ENCODE measurements at regions not wholly inside any gene's neighbourhood (a gene's known extent, or its start where the extent isn't known, plus 50 kb on each side); places are given as distances from the start of the nearest gene placed in this dataset.

- no peaks in the 10 kb centered on the region for H3K9me3 ChIP-seq (replicated peaks; ENCODE audit: insufficient read depth, low read length)
- no peak overlapping the region for H3K4me2 ChIP-seq (ENCODE audit: low read depth, low read length)
- no peaks in the 10 kb centered on the region for H3F3A ChIP-seq (ENCODE audit: insufficient read depth, low read length)
- H3K4me1 ChIP-seq (ENCODE audit: low read length): no peaks in the 10 kb centered on the region
- H2AFZ ChIP-seq (ENCODE audit: low read length): no peak overlapping the region
- H3K27ac ChIP-seq (ENCODE audit: low read length): no peak overlapping the region
- H3K27me3 ChIP-seq (replicated peaks; ENCODE audit: insufficient read depth, low read length): no peaks in the 10 kb centered on the region
- no peaks in the 10 kb centered on the region for H3K9me2 ChIP-seq (replicated peaks; ENCODE audit: insufficient read depth, low read length)
- H3K9ac ChIP-seq (ENCODE audit: low read length): no peak overlapping the region
- H3K79me2 ChIP-seq (ENCODE audit: low read length): no peaks in the 10 kb centered on the region
- no peak for DNase-seq
- H3K36me3 ChIP-seq (replicated peaks; ENCODE audit: insufficient read depth, low read length): no peaks in the 10 kb centered on the region
- H4K20me1 ChIP-seq (ENCODE audit: insufficient read depth, low read length): no peaks in the 10 kb centered on the region
- no peak for TF ChIP-seq EZH2phosphoT487 (IDR thresholded peaks at IDR 0.05; ENCODE audit: low read length)
- no peak for TF ChIP-seq CTCF (IDR thresholded peaks at IDR 0.05; ENCODE audit: low read length)
- no peak for TF ChIP-seq EZH2 (optimal IDR thresholded peaks at IDR 0.05; ENCODE audit: low read depth, low read length)
- H3K4me3 ChIP-seq (ENCODE audit: low read length): no peak overlapping the region
Observed at GRCh38 chr5:6307304-6307703, 71.0 kb downstream of the MED10 start.

- Histone ChIP-seq H3K9ac (ENCODE audit: low read length) (no peak overlapping the region), H3K4me1 (ENCODE audit: low read length) (no peaks in the 10 kb centered on the region), H3K27me3 (replicated peaks; ENCODE audit: insufficient read depth, low read length) (no peaks in the 10 kb centered on the region), H3K9me3 (replicated peaks; ENCODE audit: insufficient read depth, low read length) (no peaks in the 10 kb centered on the region), H3K36me3 (replicated peaks; ENCODE audit: insufficient read depth, low read length) (no peaks in the 10 kb centered on the region), H3K9me2 (replicated peaks; ENCODE audit: insufficient read depth, low read length) (no peaks in the 10 kb centered on the region), H3K4me2 (ENCODE audit: low read depth, low read length) (no peak overlapping the region), H2AFZ (ENCODE audit: low read length) (no peak overlapping the region), H3F3A (ENCODE audit: insufficient read depth, low read length) (no peaks in the 10 kb centered on the region), H3K4me3 (ENCODE audit: low read length) (no peak overlapping the region), H3K27ac (ENCODE audit: low read length) (no peak overlapping the region), H3K79me2 (ENCODE audit: low read length) (no peaks in the 10 kb centered on the region), H4K20me1 (ENCODE audit: insufficient read depth, low read length) (no peaks in the 10 kb centered on the region)
- TF ChIP-seq CTCF (IDR thresholded peaks at IDR 0.05; ENCODE audit: low read length) (no peak), EZH2phosphoT487 (IDR thresholded peaks at IDR 0.05; ENCODE audit: low read length) (no peak), EZH2 (optimal IDR thresholded peaks at IDR 0.05; ENCODE audit: low read depth, low read length) (no peak)
- no peak for DNase-seq
Observed at GRCh38 chr5:6305853-6306252, 72.5 kb downstream of the MED10 start.

- no peak overlapping the region for H2AFZ ChIP-seq (ENCODE audit: low read length)
- no peak for TF ChIP-seq CTCF (IDR thresholded peaks at IDR 0.05; ENCODE audit: low read length)
- TF ChIP-seq EZH2 (optimal IDR thresholded peaks at IDR 0.05; ENCODE audit: low read depth, low read length): no peak
- no peak for TF ChIP-seq EZH2phosphoT487 (IDR thresholded peaks at IDR 0.05; ENCODE audit: low read length)
- H3K9me2 ChIP-seq (replicated peaks; ENCODE audit: insufficient read depth, low read length): no peaks in the 10 kb centered on the region
- no peak overlapping the region for H3K4me3 ChIP-seq (ENCODE audit: low read length)
- peak; percentile 33 for DNase-seq
- H3K27me3 ChIP-seq (replicated peaks; ENCODE audit: insufficient read depth, low read length): no peaks in the 10 kb centered on the region
- H3K79me2 ChIP-seq (ENCODE audit: low read length): no peaks in the 10 kb centered on the region
- no peaks in the 10 kb centered on the region for H3F3A ChIP-seq (ENCODE audit: insufficient read depth, low read length)
- no peak overlapping the region for H3K4me2 ChIP-seq (ENCODE audit: low read depth, low read length)
- no peaks in the 10 kb centered on the region for H3K9me3 ChIP-seq (replicated peaks; ENCODE audit: insufficient read depth, low read length)
- no peaks in the 10 kb centered on the region for H3K36me3 ChIP-seq (replicated peaks; ENCODE audit: insufficient read depth, low read length)
- no peaks in the 10 kb centered on the region for H4K20me1 ChIP-seq (ENCODE audit: insufficient read depth, low read length)
- no peak overlapping the region for H3K27ac ChIP-seq (ENCODE audit: low read length)
- no peaks in the 10 kb centered on the region for H3K4me1 ChIP-seq (ENCODE audit: low read length)
- no peak overlapping the region for H3K9ac ChIP-seq (ENCODE audit: low read length)
Observed at GRCh38 chr5:6302684-6303083, 75.7 kb downstream of the MED10 start.

Data from MM.1S (cell line).